ENCODE measurements at regions not wholly inside any gene's neighbourhood (a gene's known extent, or its start where the extent isn't known, plus 50 kb on each side); places are given as distances from the start of the nearest gene placed in this dataset.

DNA sequence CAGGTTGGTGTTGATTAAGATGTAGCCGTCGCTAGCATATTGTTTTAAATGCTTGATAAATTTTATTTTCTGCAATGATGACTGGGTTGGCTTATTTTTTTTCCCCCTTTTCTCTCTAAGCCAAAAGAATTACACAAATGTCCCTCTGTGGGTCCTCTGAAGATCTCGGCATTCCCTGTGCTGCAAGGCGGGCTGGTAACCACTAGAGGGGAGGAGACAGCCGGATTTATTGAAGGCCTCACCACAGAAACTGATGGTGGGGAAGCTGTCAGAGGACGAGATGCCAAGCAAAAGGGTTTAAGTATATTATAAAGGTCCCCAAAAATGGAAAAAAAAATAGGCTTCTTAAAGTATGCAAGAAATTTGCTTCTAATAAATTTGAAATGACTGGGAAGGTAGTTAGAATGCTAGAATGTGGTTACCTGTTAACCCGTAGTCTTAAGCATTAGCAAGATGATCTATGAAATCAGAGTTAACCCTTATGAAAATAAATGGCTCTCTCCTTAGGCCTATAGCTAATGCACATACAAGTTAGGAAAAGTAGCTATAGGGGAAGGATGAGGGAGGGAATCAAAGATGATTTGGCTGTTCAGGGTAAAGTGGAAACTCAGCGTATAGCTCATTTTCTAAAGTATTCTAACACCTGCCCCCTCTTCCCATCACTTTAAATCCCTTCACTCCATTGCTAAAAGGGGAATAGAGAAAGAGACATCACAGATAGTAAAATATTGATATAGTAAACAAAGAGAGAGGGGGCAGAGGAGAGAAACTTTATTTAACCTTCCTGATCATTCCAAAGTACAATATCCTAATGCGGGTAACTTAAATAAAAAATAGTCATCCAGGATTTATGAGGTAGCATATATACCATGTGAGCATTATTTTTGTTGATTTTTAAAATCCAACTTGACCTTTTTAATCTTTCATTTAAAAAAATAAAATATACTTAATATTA is 894.5 kb upstream of the POU3F3 start:
- peak; percentile 60 for DNase-seq (ENCODE audit: low read depth)

DNA sequence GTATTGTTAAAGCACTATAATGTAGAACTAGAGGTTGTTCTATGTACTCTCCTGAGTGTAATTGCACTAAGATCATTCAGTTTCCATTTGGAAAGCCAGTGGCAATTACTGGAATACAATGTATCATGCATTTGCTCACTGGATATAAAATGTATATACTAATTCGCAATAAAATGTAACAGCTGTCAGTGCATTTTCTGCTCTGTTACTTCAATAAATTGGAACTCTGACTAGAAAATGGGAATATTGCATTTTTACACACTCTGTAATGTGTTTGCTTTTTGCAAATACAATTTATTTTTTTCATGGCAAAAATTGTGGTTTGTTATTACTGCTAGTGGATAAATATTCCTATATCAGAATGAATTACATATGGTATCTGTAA is 893.8 kb upstream of the POU3F3 start:
- no peak for DNase-seq (ENCODE audit: low read depth)

DNA sequence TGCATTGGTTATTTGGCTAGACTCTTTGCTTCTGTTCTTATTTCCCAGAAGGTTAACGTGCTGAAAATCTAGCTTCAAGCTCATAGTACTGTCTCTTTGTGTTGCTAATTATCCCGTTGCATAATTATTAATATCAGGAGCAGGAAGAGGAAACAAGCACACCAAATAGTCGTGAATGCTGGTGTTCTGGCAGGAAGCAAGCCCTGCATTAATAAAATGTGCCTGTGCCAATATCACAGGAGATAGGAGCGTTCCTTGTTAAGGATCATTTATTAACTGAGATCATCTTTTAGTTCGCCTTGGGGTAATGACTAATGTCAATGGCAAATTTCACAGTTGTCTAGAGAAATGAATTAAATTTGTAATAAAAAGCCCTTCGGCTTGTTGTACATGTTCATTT is 893.0 kb upstream of the POU3F3 start:
- DNase-seq (ENCODE audit: low read depth) = no peak

DNA sequence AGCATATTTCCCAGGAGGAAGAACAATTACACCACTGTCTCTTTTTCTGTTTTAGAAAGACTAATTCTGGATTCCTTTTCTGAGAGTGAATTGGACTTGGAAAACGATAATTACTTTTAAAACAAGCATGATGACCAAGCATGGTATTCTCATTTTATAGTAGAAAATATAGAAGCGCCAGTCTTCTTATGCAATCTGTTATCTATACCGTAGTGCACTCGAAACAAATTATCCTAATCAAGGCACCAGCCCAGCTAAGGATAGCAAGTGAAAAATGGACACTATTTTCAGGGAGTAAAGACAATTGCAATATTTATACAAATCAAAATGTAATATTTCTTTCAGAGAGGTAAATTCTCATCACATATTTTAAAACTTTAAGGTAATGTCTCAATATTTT is 892.1 kb upstream of the POU3F3 start:
- no peak for DNase-seq (ENCODE audit: low read depth)

DNA sequence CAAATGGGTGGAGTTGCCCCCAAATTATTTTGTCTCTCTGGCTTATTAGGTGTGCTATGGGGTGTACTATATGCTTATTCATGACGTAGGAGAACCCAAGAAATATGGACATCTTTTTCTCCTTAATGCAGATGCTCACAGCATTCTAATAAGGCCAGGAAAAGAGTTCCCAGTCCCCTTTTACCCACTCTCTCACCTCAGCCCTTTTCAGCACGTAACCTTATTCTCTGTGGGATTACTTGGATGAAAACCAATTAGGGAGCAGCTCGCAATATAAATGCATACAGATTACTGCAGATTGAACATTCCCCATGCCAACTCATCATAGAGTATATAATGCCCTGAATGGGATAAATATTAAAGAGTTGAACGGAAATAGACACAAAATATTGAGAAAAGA is 891.2 kb upstream of the POU3F3 start:
- DNase-seq (ENCODE audit: low read depth) = no peak

DNA sequence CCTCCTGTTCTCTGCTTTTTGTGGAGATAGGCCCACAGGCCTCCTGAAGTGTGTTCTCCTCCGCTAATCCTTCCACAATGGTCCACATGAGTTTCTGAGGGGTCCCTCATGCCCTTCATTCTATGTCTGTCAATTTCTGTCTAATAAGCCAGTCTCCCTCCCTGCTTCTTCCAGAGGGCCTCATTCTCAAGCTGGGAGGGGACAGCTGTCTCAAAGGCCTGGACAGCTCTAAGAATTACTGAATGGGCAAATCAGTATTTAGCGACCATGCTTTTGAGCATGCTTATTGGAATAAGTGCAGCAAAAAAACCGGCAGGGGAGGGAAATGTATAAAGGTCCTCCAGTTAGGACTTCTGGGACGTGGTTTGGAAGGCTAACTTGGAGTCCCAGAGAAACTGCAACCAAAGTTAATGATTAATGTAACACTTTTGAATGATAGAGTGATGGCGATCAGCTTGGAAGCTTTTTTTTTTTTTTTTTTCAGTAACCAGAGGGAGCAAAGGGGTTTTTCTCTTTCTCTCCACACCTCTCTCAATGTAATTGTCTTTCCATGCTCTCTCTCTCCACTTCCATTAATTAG is 890.7 kb upstream of the POU3F3 start:
- DNase-seq (ENCODE audit: low read depth) = no peak

DNA sequence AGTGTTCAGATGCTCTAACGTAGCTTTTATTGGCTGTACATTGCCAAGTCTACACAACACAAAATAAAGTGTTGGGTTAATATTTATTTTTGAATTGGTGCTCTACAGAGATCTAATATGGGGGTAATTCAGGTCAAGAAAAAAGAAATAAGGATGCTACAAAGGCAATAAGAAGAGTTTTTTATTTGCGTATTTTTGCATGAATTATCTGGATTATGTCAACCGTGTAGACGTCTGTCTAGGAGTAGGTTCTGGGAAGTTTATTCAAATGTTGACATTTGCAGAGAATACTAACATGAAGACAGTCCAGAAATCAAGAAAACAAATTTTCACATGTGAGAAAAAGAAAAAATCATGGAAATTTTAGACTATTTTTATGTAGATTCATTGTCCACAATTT is 876.7 kb upstream of the POU3F3 start:
- DNase-seq (ENCODE audit: low read depth) = no peak

DNA sequence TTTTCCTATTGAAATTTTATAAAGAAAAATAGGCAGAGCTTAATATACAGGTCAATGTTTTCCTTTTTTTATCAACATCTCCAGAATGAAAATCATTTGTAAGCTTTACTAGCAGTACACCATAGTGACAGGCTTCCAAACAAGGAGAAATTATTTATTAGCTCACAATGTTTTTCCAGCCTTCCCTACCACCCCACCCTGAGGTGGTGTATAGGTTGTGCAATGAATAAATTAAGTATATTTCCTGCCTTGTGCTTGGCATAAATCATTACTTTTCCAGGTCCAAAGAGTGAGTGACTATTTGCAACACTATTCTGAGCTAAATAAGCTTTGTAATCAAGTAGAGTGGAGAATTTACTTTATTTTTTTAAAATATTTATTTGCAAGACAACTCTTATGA is 876.2 kb upstream of the POU3F3 start:
- DNase-seq (ENCODE audit: low read depth) = no peak

DNA sequence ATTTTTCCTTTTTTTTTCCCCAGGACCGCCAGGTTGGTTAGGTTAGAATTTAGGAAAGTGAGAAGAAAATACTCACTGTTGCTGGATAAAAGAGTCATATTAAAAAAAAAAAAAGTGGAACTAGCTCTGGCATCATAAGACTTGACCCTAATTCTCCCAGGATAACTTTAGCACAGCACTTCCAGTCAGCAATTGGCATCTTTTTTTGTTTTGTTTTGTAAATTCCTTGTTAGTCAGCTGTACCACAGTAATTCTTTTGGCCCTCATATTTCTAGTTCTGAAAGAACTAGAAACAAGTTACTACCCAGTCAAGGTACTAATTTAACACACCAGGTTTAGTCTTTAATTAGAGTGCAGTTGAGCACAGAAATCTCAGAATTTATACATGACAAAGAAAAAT is 873.5 kb upstream of the POU3F3 start:
- DNase-seq (ENCODE audit: low read depth) = no peak

DNA sequence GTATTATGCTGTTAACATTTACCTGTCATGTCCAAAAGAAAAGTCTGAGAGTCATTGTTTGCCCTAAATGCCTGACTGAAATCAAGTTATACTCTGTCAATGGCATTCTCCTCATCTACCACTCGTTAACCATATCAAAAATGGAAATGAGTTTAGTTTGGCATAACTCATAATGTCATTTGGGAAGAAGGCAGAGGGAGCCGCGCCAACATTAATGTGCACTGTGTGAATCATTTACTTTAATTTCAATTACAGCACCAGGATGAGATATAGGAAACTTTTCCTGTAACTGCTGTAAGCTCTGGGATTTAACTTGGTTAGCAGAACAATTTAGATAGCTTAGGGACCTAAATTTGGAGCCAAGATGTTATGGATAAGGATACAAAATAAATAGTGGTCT is 871.2 kb upstream of the POU3F3 start:
- no peak for DNase-seq (ENCODE audit: low read depth)

DNA sequence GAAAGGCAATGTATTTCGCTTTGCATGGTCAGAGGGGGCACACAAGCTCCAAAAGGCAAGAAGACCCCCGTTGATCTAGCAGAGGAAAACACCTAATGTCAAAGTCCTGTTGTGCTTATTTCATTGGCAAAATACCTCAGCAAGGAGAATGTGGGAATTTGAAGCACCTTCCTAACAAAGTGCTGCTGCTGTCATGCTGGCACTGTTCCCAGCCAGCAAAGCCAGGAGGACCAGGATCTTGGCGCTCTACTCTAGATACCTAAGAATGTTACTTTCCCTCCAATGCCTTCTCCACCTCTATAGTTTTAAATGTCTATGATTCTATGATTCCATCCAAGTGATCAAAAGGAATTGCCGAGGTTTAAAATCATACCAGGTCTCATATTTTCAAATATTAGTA is 867.9 kb upstream of the POU3F3 start:
- peak; percentile 11 for DNase-seq (ENCODE audit: low read depth)

DNA sequence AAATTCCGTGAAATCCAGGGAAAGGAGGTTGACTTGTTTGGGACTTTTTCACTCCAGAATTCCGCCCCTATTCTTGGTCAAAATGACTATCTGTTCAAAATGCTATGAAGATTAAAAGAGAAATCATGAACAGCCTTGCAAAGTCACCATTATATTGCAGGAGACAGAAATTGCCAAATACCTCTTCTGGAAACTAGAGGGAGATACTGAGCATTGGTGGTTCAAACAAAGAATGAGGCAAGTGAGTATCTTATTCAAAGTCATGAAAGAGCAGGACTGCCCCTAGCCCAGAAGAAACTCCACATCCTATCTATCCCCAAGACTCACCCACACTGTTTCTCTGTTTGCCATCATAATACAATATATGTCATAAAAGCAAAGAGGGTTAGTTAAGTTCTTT is 862.3 kb upstream of the POU3F3 start:
- no peak for DNase-seq (ENCODE audit: low read depth)

DNA sequence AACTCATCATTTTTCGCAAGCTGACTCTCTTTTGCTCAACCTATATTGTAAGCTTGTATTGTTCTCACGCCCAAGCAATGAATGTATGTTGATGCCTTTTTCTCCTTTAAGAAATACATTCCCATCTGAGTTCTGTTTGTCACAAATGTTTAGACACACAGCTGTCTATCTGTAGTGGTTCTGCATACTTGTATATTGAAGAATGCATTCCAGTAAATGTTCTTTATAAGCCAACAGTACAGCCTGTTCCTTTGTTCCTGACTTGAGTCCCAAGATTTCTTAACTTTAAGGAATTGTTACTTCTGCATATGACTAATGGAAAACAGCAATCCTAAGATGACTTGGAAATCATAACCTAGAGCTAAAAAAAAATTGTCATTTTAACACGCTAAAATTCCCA is 849.1 kb upstream of the POU3F3 start:
- no peak for DNase-seq (ENCODE audit: low read depth)

DNA sequence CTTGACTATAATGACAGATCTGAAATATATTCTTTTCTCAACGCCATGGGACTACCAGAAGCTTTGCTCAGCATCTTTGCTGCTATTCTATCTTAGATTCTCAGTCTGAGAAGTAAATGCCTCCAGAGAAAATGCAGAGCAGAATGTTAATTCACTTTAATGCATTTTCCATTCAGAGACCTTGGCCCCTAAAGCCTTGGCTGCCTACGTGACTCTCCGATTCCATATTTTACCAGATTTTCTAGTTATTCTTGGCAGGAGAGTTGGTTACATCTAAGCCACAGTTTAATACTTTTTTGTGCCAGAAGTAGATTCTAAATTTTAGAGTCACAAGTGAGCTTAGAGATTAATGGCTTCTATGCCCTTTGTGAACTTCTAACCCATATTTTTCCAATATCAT is 837.1 kb upstream of the POU3F3 start:
- no peak for DNase-seq (ENCODE audit: low read depth)

DNA sequence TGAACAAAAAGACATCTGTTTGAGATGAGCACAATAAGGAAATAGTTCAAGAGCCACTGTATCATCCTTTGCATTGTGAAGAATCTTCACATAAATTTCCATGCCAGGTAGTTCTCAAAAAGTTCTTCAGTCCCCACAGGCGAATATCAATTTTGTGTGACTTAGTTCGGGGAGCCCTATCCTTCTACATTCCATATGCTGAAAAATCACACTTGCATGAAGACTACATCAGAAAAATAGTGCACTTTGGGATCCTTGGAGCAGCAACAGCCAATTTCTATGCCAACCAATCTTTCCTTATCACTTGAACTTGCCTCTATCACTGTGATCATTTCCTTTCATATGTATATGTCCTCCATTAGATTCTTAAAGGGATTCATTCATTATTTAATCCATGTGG is 830.6 kb upstream of the POU3F3 start:
- DNase-seq (ENCODE audit: low read depth) = no peak

DNA sequence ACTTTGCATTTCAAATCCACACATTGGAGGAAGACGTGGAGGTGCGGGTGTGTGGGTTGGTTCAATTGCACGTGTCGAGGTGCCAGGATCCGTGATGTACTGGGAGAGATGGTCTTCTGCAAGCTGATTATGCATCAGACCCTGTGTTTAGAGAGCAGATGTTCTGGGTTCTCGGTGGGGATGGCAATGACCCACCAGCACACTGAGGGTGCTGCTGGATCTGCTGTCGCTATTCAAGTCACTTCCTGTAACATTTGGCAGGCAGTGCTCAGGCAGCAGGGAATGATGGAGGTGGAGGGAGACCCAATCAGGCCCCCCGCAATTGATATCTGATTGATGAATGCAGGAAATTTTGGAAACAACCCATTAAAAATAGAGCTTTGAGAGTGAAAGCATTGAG is 830.1 kb upstream of the POU3F3 start:
- DNase-seq (ENCODE audit: low read depth) = no peak

DNA sequence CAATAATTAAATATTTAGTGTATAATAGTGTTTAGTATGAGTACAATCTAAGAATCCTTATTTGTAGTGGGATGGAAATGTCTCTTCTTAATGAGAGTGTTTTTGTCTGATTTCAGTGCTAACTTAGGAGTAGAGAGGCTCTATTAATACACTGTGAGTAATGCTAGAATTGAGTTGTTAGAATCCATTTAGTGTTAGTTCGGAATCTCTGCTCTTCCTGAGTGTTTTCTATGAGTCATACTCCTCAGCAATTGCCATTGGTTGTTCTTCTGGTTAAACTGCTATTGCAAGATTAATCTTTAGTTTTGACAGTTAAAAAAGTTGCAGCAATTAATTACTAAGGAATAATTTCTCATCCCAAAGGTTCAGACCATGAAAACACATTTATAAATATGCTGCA is 828.6 kb upstream of the POU3F3 start:
- DNase-seq (ENCODE audit: low read depth) = peak; percentile 27

DNA sequence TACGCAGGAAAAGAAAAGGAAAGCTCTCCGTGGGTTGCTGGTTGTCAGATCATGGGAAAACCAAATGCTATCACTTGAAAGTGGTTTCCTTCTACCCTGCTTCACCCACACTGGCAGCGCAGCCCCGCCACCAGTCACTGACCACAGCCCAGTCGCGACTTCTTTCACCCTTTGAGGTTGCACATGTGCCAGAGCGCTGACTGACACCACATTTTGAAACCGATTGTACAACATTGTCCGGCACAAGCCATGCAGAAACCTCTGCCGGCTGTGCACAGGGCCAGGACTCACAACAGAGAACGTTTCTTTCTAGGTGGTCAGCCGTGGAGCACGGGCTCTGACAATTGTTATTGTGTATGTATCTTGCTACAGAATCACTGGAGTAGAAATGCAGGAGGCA is 827.2 kb upstream of the POU3F3 start:
- DNase-seq (ENCODE audit: low read depth) = peak; percentile 26

DNA sequence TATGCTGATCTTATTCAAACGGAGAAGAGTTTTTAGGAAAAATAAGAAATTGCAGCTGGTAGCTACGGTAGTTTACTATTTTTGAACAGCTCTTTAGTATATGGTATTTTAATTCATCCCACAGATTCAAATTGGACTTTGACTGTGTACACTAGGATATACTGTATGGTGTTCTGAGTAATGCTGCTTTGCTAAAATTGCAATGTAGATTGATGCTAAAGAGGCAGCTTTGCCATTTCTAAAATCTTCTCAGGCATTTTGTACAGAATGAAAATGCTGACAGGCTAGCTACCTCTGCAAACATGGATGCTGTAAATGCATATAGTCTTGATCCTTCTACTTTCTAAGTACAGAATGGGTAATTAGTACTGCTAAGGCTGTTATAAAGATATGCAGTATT is 826.6 kb upstream of the POU3F3 start:
- no peak for DNase-seq (ENCODE audit: low read depth)

DNA sequence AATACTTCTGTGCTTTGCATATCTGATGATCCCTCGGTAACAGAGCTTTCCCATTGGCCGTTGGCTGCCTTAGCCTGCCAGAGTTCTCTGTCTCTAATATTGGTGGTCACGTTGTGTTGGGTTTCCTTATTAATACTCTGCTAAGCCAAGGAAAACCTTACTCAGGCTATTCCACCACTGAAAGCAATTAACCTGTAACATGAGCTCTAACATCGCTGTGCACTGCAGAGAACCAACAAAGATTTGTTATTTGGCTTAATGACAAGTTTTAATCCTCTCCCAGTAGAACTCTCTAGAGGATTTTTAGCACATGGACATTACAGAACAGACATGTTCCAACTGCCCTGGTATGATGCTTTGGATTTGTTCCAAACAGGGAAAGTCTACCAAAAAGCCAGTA is 825.9 kb upstream of the POU3F3 start:
- DNase-seq (ENCODE audit: low read depth) = no peak

DNA sequence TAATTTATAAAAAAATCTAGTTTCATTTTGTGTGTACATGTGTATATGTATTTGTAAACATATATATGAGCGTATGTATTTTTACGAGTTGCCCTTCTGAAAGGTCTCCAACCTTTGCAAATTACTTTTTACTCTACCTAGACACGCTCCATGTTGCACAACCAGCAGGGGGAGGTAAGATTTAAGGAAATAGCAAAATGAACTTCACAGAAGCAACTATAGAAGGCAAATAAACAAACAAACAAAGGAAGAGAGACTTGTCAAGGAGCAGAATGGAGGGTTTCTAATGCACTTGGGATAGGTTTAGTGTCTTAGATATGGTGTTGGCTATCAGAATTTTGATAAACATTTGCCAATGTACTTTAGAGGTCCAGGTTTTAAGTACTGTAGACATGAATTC is 820.5 kb upstream of the POU3F3 start:
- no peak for DNase-seq (ENCODE audit: low read depth)

DNA sequence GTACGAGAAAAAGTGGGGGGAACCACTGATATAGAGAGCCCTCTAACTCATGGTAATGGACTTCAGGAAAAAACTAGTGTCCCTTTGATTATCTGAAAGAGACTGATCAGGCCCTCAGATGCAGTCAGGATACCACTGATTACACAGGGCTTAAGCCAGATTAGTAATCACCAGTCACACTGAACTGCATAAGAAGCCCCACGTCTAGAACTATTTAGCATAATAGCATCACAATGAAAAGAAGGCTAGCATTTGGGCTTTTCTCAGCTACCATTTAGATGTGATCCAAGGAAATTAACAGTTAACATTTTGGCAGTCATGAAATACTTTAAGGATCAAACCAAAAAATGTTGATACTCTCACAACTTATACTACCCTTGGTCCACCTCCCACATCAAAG is 813.1 kb upstream of the POU3F3 start:
- DNase-seq (ENCODE audit: low read depth) = no peak

DNA sequence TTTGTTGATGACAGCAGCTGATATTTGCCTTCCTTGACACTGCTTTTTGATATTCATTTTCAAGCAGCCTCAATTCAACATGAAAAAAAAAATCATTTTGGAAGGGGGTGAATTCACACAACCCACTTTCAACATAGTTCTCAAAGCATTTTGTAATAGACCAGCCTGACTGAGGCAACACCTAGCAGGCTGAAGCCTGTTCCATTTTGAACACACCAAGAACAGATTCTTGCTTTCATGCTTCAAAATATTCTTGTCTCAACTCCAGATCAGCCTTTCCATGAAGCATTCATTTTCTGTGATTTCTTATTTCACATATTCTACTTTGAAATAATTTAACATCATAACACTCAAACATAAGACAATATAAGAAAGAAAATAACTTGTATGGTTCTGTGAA is 812.6 kb upstream of the POU3F3 start:
- no peak for DNase-seq (ENCODE audit: low read depth)

DNA sequence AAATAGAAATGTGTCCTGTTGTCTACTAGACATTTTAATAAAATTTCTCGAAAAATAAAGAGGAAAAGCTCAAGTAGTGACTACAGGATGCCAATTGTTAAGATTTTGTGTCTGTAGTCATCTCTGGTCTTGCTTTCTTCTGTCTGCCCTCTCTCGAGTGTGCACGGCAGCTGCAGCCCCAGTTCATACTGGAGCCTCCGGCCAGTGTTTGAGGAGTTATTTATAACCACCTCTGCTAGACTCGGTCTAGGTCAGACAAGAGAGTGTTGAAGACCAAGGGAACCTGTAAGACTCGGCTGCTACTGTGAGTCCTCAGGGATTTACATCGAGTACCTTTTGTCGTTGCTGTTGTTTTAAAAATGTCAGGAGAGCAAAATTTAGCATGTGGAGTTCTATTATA is 810.1 kb upstream of the POU3F3 start:
- DNase-seq (ENCODE audit: low read depth) = peak; percentile 39
